ENCODE measurements at regions not wholly inside any gene's neighbourhood (a gene's known extent, or its start where the extent isn't known, plus 50 kb on each side); places are given as distances from the start of the nearest gene placed in this dataset.
A peak's percentile ranks its signal among the peaks of the same experiment; 100 is the strongest.

DNA sequence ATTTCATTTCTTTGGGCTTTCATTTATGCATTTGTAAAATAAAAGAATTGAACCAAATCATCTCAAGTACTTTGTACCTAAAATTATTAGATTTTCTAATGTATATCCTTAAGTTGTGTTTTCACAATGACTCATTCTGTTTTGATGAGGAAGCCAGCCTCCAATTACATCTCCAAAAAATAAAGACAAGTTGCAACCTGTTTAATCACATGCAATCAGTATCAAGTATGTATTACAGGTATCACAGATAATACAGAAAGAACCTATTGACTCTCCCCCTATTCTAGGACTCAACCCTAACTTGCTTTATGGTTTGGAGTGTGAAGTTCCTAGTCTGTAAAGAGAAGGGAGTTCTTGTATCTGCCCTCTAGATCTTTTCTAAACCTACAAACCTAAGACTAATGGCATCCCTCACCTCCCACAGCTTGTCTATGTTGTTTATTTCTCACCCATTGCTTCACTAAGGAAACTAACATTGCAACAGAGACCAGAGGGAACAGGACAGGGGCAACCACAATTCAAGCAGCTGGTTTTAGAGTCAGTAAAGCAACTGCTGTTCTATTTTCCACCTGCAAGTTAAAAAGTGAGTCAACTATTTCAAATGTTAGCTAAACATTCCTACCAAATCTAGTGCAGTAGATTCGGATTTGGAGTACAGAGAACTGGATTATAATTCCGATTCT lies 141.1 kb upstream of the ETAA1 start:
- peak in 1 of 2 experiments; percentile 75 for DNase-seq
- H3K4me2 ChIP-seq = peak overlapping the region; percentile 27
- POLR2A ChIA-PET (ENCODE audit: unreplicated experiment) = no interaction called here
- H3K9me3 ChIP-seq (ENCODE audit: insufficient read depth, low read depth) = no peaks in the 10 kb centered on the region
- no TSS peak for BruUV-seq (replicated peaks)
- TF ChIP-seq, protein P1, sequence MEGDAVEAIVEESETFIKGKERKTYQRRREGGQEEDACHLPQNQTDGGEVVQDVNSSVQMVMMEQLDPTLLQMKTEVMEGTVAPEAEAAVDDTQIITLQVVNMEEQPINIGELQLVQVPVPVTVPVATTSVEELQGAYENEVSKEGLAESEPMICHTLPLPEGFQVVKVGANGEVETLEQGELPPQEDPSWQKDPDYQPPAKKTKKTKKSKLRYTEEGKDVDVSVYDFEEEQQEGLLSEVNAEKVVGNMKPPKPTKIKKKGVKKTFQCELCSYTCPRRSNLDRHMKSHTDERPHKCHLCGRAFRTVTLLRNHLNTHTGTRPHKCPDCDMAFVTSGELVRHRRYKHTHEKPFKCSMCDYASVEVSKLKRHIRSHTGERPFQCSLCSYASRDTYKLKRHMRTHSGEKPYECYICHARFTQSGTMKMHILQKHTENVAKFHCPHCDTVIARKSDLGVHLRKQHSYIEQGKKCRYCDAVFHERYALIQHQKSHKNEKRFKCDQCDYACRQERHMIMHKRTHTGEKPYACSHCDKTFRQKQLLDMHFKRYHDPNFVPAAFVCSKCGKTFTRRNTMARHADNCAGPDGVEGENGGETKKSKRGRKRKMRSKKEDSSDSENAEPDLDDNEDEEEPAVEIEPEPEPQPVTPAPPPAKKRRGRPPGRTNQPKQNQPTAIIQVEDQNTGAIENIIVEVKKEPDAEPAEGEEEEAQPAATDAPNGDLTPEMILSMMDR (conservative IDR thresholded peaks at IDR 0.05) = no peak
- TF ChIP-seq EZH2 (IDR thresholded peaks at IDR 0.05; ENCODE audit: low read depth) = no peak
- no peaks in the 10 kb centered on the region for H3K79me2 ChIP-seq (ENCODE audit: low read depth)
- H3F3A ChIP-seq (ENCODE audit: insufficient read depth, low read depth) = peaks cover 30% of the 10 kb centered on the region
- H2AFZ ChIP-seq = no peak overlapping the region; the same call in 1 of the 2 replicates
- H3K9me2 ChIP-seq (ENCODE audit: insufficient read depth) = no peaks in the 10 kb centered on the region; the same call in 1 of the 2 replicates
- peaks cover 40% of the 10 kb centered on the region for H3K4me1 ChIP-seq (replicated peaks; ENCODE audit: insufficient read depth)
- no peak overlapping the region for H3K4me3 ChIP-seq
- intact Hi-C loops (cut with micrococcal nuclease; ENCODE audit: unreplicated experiment) = no loop called here
- CTCF ChIA-PET = no interaction called here
- H3K36me3 ChIP-seq (ENCODE audit: low read depth) = no peaks in the 10 kb centered on the region
- H4K20me1 ChIP-seq (ENCODE audit: insufficient read depth) = no peaks in the 10 kb centered on the region
- H3K27me3 ChIP-seq (ENCODE audit: insufficient read depth, low read depth) = no peaks in the 10 kb centered on the region
- peak overlapping the region; percentile 64 for H3K27ac ChIP-seq

DNA sequence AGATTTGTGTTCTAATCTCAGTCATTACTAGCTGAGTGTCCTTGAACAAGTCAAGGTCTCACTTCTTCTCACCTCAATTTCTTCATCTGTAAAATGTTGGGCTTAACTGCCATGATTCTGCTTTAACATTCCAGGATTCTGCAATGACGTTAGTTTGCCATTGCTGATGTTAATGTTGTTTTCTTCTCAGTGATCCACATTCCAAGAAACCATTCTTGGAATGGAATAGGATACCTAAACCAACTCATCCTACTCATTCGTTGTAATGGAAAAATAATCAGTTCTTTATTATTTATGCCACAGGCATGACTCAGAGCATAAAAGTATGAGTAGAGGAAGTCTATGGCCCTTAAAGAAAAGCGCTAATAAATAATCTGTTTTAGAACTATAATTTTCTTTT lies 140.2 kb upstream of the ETAA1 start:
- no TSS peak for BruUV-seq (replicated peaks)
- Histone ChIP-seq H4K20me1 (ENCODE audit: insufficient read depth) (no peaks in the 10 kb centered on the region), H3F3A (ENCODE audit: insufficient read depth, low read depth) (peaks cover 30% of the 10 kb centered on the region), H3K4me1 (replicated peaks; ENCODE audit: insufficient read depth) (peaks cover 43% of the 10 kb centered on the region), H3K36me3 (ENCODE audit: low read depth) (no peaks in the 10 kb centered on the region), H3K27me3 (ENCODE audit: insufficient read depth, low read depth) (no peaks in the 10 kb centered on the region), H3K9me2 (ENCODE audit: insufficient read depth) (no peaks in the 10 kb centered on the region; the same call in 1 of the 2 replicates), H3K9me3 (ENCODE audit: insufficient read depth, low read depth) (no peaks in the 10 kb centered on the region), H3K4me3 (no peak overlapping the region), H3K27ac (peak overlapping the region; percentile 64), H3K4me2 (no peak overlapping the region), H2AFZ (no peak overlapping the region), H3K79me2 (ENCODE audit: low read depth) (no peaks in the 10 kb centered on the region)
- DNase-seq = no peak
- ChIA-PET POLR2A (ENCODE audit: unreplicated experiment) (no interaction called here), CTCF (no interaction called here)
- TF ChIP-seq, protein P1 (conservative IDR thresholded peaks at IDR 0.05) = no peak
- no peak for TF ChIP-seq EZH2 (IDR thresholded peaks at IDR 0.05; ENCODE audit: low read depth)
- intact Hi-C loops (cut with micrococcal nuclease; ENCODE audit: unreplicated experiment) = no loop called here

DNA sequence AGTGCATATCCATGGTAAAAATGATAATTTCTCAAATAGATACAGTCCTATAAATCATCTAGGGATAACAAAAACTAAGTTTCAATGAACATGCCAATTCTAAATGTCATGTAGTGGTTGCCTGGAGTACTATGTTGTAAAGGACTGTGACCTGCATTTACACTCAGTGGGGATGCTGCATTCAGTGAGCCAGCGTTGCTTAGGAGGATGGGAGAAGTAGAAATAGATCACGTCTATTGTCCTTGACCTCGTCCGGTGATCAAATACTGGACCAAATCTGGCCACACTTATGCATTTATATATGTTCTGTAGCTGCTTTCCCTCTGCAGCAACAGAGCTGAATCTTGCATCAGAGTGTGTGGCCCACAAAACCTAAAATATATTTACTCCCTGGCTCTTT lies 139.0 kb upstream of the ETAA1 start:
- H4K20me1 ChIP-seq (ENCODE audit: insufficient read depth) = no peaks in the 10 kb centered on the region
- no peaks in the 10 kb centered on the region; the same call in 1 of the 2 replicates for H3K9me2 ChIP-seq (ENCODE audit: insufficient read depth)
- H3K36me3 ChIP-seq (ENCODE audit: low read depth) = no peaks in the 10 kb centered on the region
- ChIA-PET CTCF (no interaction called here), POLR2A (ENCODE audit: unreplicated experiment) (no interaction called here)
- DNase-seq = no peak
- H3F3A ChIP-seq (ENCODE audit: insufficient read depth, low read depth) = peaks cover 30% of the 10 kb centered on the region
- no peaks in the 10 kb centered on the region for H3K9me3 ChIP-seq (ENCODE audit: insufficient read depth, low read depth)
- H3K4me1 ChIP-seq (replicated peaks; ENCODE audit: insufficient read depth) = peaks cover 43% of the 10 kb centered on the region
- H3K79me2 ChIP-seq (ENCODE audit: low read depth) = no peaks in the 10 kb centered on the region
- no peak overlapping the region for H3K4me3 ChIP-seq
- intact Hi-C loops (cut with micrococcal nuclease; ENCODE audit: unreplicated experiment) = no loop called here
- no peak overlapping the region for H3K27ac ChIP-seq
- H3K27me3 ChIP-seq (ENCODE audit: insufficient read depth, low read depth) = no peaks in the 10 kb centered on the region
- no peak for TF ChIP-seq EZH2 (IDR thresholded peaks at IDR 0.05; ENCODE audit: low read depth)
- TF ChIP-seq, protein P1 (conservative IDR thresholded peaks at IDR 0.05) = no peak
- no peak overlapping the region for H2AFZ ChIP-seq
- no peak overlapping the region for H3K4me2 ChIP-seq
- no TSS peak for BruUV-seq (replicated peaks)
